GM18907 (cell line): ENCODE measurements at regions not wholly inside any gene's neighbourhood (a gene's known extent, or its start where the extent isn't known, plus 50 kb on each side); places are given as distances from the start of the nearest gene placed in this dataset.
"Not testable (repeated sequence)": the region's sequence is repeated elsewhere in the genome, so short reads cannot be mapped to it uniquely, and the experiment has no call there.

Experiments used
- ATAC-seq: cut with Tn5 transposase; IDR thresholded peaks from one replicate; pipeline ENCODE4 v1.9.1; 2021; ENCODE audit warnings: mild to moderate bottlenecking, moderate library complexity; ENCODE audit not compliant: unreplicated experiment

DNA sequence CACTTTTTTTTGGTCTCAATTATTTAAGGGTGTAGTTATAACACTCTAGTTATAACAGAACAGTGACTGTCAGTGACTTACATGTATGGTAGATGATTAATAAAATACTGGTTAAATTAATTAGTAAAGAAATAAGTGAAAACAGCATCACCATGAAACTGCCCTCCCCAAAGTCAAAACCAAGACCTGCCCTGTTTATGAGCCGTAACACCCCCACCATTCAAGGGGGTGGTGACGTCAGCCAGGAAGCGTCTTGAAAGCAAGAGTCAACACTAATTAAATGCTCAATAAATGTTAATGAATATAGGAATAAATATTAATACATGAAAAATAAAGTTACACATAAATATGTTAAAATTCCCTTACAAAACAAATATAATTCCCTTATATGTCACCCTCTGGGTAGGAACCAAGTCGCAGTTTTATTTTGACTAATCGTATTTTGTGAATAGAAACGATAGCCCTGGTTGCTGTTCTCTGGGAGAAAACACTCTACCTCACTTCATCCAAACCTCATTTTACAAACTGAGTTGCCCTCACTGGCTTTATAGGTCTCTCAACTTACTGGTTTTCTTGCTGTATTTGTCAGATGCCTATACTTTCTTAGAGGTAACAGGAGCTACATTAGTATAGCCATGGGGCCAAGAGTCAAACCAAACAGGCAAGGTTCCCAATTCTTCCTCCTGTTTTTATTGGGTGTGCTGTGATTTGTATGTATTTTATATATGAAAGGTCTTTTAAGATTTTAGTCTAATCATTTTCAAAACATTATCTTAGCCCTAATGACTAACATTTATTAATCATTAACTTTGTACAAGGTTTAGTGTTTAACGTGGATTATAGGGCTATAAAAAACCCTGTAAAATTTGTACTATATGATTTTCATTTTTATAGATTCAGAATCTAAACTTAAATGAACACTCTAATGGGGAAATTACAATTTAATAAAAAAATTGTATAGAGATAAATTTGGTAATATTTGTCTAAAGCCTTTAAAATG is 227.9 kb upstream of the IRAK1BP1 start:
- no peak for ATAC-seq

DNA sequence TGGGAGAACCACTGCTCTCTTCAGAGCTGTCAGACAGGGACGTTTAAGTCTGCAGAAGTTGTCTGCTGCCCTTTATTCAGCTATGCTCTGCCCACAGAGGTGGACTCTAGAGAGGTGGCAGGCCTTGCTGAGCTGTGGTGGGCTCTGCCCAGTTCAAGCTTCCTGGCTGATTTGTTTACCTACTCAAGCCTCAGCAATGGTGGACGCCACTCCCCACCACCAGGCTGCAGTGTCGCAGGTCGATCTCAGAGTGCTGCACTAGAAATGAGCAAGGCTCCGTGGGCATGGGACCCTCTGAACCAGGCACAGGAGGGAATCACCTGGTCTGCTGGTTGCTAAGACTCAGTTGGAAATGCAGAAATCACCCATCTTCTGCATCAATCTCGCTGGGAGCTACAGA is 223.4 kb upstream of the IRAK1BP1 start:
- not testable (repeated sequence) for ATAC-seq

DNA sequence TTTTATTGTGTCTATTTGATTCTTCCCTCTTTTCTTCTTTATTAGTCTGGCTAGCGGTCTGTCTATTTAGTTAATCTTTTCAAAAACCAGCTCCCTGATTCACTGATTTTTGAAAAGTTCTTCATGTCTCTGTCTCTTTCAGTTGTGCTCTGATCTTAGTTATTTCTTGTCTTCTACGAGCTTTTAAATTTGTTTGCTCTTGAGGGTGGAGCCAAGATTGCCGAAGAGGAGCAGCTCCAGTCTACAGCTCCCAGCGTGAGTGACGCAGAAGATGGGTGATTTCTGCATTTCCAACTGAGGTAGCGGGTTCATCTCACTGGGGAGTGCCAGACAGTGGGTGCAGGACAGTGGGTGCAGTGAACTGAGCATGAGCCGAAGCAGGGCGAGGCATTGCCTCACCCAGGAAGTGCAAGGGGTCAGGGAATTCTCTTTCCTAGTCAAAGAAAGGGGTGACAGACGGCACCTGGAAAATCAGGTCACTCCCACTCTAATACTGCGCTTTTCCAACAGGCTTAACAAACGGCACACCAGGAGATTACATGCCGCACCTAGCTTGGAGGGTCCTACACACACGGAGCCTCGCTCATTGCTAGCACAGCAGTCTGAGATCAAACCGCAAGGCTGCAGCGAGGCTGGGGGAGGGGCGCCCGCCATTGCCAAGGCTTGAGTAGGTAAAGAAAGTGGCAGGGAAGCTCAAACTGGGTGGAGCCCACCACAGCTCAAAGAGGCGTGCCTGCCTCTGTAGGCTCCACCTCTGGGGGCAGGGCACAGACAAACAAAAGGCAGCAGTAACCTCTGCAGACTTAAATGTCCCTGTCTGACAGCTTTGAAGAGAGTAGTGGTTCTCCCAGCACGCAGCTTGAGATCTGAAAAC is 220.6 kb upstream of the IRAK1BP1 start:
- not testable (repeated sequence) for ATAC-seq

DNA sequence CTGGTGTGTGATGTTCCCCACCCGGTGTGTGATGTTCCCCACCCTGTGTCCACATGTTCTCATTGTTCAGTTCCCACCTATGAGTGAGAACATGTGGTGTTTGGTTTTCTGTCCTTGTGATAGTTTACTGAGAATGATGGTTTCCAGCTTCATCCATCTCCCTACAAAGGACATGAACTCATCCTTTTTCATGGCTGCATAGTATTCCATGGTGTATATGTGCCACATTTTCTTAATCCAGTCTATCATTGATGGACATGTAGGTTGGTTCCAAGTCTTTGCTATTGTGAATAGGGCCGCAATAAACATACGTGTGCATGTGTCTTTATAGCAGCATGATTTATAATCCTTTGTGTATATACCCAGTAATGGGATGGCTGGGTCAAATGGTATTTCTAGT is 201.5 kb upstream of the IRAK1BP1 start:
- ATAC-seq: not testable (repeated sequence)

DNA sequence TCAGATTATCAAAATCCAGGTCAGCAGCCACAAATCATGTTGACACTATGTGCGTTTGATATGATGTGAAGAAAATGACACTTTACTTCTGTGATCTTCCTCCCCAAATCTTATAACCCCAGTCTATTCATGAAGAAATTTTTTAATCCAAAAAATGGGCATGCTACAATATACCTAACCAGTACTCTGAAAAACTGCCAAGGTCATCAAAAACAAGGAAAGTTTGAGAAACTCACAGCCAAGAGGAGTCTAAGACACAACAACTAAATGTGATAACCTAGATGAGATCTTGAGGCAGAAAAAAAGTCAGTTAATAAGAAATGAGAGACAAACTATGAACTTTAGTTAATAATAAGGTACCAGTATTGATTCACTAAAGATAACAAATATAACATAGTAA is 200.6 kb upstream of the IRAK1BP1 start:
- no peak for ATAC-seq

DNA sequence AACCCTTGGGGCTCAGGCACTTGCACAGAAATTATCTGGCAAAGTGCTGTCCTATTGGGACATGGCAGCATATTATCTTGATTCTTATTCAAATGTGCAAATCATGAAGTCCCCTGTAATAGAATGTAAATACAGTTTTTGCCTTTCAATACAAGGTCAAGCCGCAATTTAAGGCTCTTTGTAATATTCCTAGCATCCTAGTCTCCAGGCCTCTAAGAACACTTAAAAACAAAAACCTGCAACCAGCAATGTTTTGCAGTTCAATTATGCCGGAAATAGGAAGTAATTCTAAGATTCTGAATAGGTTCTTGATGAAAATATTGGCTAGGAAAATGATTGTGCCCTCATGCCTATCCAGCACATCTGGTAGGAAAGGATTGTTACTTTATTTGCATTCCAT is 197.2 kb upstream of the IRAK1BP1 start:
- no peak for ATAC-seq

DNA sequence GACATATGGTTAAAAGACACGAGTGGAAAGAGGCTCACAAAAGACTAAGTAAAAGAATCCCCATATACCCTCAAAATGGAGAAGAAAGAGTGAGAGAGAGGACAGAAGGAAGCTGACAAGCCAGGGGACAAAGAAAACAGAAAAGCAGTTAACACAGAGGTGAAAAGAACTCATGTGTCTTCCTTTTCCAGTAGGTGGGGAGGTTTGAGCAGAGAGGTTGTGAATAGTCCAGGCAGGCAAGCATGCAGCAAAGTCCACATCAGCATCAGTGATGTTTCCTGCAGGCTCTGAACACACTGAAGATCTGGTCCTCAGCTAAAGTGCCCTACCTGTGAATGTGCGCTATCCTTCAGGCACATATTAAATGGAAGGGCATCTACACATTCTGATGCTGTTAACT is 196.5 kb upstream of the IRAK1BP1 start:
- no peak for ATAC-seq

DNA sequence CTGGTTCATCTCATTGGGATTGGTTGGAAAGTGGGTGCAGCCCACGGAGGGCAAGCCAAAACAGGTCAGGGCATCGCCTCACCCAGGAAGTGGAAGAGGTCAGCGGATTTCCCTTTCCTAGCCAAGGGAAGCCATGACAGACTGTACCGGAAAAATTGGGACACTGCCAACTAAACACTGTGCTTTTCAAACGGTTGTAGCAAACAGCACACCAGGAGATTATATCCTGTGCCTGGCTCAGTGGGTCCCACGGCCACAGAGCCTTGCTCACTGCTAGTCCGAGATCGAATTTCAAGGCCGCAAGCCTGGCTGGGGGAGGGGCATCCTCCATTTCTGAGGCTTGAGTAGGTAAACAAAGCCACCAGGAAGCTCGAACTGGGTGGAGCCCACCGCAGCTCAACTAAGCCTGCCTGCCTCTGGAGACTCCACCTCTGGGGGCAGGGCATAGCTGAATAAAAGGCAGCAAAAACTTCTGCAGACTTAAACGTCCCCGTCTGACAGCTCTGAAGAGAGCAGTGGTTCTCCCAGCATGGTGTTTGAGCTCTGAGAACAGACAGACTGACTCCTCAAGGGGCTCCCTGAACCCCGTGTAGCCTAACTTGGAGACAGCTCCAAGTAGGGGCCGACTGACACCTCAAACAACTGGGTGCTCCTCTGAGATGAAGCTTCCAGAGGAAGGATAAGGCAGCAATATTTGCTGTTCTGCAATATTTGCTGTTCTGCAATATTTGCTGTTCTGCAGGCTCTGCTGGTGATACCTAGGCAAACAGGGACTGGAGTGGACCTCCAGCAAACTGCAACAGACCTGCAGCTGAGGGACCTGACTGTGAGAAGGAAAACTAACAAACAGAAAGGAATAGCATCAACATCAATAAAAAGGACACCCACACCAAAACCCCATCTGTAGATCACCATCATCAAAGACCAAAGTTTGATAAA is 191.0 kb upstream of the IRAK1BP1 start:
- ATAC-seq: not testable (repeated sequence)

DNA sequence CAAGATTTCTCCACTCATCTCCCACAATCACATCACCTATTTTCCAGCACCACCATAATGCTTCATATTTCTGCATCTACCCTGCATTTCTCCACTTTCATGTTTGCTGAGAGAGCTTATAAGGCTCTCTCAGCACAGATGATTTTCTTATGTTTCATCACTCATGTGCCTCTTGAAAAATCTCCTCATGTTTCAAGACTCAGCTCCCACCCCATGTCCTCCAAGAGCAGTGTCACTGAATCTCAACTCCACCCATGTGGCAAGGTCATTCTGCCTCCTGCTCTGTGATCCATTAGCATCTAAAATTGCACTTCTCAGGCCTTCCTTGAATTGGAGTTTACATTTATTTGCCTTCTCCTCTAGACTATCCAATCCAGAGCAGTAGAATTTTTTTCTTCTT is 178.7 kb upstream of the IRAK1BP1 start:
- no peak for ATAC-seq

DNA sequence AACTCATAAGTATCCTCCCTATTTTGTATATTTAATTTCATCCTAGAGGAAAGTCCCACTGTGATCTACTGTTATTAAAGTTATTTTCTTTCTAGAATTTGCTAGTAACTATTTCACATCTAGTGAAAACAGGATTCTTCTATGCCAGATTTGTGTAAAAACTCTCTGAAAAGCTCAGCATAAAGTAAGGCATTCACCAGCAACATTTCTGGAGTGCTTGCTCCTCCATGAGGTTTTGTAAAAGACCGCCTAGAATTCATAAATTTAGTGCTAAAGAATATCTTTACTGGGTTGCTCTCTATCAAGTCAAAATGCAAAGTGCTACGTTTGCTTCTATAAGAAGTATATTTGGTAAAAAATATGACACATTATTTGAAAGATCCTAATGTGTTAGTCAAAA is 173.5 kb upstream of the IRAK1BP1 start:
- no peak for ATAC-seq

DNA sequence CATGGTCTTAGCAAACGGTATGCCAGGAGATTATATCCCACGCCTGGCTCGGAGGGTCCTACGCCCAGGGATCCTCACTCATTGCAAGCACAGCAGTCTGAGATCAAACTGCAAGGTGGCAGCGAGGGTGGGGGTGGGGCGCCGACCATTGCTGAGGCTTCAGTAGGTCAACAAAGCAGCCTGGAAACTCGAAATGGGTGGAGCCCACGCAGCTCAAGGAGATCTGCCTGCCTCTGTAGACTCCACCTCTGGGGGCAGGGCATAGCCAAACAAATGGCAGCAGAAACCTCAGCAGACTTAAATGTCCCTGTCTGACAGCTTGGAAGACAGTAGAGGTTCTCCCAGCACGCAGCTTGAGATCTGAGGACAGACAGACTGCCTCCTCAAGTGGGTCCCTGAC is 172.7 kb upstream of the IRAK1BP1 start:
- ATAC-seq: not testable (repeated sequence)

DNA sequence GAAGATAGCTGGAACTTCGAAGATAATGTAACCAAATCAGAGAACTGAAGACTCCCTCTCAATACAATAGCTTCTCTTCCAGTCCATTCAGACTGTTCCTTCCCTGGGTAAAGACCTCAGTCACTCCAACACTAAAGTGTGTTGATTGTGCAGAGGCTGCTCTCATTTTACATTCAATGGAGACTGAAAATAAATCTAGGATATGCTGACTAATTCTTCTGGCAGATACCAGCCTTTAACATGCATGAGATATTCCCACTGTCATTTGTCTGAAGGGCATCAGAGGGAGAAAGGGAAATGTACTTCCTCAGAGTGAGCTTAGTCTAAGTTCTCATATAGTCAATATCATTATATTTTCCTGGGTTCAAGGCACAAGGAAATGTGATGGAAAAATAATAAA is 166.4 kb upstream of the IRAK1BP1 start:
- ATAC-seq: no peak

DNA sequence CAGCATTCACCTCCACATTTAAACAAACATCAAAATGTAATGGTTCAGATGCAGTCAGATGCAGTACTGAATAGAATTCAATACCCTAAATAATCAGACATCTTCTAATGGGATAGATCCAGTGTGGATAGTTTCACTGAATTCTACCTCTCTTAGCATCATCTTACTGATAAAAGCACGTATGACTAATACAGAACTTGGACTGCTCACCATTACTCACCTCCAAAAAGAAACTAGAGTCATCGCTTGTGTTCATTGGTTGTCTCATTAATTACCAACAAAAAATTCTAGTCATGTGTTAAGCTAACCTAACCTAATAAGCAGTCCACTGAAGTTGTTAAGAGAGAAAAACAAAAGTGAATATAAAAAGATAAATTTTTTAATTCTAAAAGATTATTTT is 165.9 kb upstream of the IRAK1BP1 start:
- no peak for ATAC-seq

DNA sequence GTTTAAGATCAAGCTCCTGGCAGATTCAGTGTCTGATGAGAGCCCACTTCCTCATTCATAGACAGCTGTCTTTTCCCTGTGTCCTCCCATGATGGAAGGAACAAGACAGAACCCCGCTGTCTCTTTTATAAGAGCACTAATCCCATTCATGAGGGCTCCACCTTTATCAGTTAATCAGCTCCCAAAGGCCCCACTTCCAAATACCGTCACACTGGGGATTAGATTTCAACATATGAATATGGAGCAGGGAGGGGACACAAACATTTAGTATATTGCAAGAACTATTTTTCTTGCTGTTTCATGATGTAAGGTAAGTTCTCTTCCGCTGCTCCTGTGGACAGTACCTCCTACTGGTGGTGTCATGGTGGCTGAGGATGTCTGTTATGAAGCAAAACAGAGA is 158.3 kb upstream of the IRAK1BP1 start:
- no peak for ATAC-seq

DNA sequence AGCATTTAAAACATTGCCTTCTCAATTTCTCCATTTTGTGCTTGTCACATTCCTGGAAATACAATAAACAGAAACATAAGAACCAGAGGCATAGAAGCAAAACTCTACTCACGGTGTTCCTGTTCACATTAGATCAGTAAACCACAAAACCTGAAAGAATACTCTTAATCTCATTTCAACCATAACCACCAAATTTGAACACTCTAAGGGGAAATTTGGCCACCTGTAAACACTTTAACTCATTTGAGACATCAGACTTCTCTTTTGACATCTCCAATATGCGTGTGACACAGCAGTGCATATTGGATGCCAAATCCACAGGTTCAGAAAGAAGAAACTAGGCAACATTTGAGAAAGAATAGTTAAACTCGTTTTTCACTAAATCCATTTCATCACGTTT is 153.8 kb upstream of the IRAK1BP1 start:
- no peak for ATAC-seq

DNA sequence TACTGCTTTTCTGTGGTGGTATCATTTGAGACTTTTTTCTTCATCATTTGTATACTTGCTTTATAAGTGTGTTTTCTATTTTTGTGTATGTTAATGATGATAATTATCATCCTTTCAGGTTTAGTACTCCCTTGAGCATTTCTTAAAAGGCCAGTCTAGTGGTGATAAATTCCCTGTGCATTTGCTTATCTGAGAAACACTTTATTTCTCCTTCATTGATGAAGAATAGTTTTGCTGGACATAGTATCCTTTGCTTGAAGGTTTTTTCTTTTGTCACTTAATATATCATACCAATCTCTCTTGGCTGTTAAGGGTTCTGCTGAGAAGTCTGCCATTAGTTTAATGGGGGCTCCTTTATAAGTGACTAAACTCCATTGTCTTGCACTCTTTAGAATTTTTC is 123.2 kb upstream of the IRAK1BP1 start:
- ATAC-seq: no peak

DNA sequence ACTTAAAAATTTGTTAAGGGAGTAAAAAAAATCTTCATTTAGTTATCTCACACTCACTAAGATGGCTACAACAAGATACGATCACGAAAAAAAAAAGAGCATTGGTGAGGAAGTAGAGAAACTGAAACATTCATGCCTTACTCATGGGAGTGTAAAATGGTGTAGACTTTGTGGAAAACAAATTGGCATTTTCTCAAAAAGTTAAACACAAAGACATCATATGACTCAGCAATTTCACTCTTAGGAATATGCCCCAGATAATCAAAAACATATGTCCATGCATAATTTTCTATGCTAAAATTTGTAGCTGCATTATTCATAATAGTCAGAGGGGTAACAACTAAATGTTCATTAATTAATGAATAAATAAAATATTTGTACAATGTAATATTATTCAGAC is 120.9 kb upstream of the IRAK1BP1 start:
- no peak for ATAC-seq

DNA sequence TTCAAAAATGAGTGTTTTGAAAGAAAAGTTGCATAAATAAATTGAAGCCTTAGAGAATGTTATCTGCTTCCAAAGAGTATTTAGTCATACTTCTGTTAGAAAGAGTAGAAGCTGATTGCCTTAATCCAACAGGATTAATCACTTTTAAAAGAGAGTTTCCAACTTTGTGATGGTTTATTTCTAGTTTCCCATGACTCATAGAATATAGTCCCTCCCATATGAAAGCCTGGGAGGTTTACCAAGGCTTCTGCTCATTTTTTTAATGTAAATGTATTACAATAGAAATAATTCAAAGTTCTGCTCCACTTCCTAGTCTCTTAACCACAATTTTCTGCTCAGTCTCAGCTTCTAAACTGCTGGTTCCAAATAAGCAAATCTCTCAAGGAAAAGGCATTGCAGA is 118.0 kb upstream of the IRAK1BP1 start:
- ATAC-seq: no peak

DNA sequence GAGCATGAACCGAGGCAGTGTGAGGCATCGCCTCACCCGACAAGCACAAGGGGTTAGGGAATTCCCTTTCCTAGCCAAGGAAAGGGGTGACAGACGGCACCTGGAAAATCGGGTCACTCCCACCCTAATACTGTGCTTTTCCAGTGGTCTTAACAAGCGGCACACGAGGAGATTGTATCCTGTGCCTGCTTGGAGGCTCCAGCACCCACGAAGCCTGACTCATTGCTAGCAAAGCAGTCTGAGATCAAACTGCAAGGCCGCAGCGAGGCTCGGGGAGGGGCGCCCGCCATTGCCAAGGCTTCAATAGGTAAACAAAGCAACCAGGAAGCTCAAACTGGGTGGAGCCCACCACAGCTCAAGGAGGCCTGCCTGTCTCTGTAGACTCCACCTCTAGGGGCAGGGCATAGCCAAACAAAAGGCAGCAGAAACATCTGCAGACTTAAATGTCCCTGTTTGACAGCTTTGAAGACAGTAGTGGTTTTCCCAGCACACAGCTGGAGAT is 109.0 kb upstream of the IRAK1BP1 start:
- not testable (repeated sequence) for ATAC-seq

DNA sequence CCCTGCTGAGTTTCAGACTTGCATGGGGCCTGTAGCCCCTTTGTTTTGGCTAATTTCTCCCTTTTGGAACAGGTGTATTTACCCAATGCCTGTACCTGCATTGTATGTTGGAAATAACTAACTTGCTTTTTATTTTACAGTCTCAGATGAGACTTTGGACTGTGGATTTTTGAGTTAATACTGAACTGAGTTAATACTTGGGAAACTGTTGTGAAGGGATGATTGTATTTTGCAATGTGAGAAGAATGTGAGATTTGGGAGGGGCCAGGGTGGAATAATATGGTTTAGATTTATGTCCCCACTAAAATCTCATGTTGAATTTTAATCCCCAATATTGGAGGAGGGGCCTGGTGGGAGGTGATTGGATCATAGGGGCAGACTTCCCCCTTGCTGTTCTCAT is 99.1 kb upstream of the IRAK1BP1 start:
- ATAC-seq: no peak
